ENCODE measurements at regions not wholly inside any gene's neighbourhood (a gene's known extent, or its start where the extent isn't known, plus 50 kb on each side); places are given as distances from the start of the nearest gene placed in this dataset.

DNA sequence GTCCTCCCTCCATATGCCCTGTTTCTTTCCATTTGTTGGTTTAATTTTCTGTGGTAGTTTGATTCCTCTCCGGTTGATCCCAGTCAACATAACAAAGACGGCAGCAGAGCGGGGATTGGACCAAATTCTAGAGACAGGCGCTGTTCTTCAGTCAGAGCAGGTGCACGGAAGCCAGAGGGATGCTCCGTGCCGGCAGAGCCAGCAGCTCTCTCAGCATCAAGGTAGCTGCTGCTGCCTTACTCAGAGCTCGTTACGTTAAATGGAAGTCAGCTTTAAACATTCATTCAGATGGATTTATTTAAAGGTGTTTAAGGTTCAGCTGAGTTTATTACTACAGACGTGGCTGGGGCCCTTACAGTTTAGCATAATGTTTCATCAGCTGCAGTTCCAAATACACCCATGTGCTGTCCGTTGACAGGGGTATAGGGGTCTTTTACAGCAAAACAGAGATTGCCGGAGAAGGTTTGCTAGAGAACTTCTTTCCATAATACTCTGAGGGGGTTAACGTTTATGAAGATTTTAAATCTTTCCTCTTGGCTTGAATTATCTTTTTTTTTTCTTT is 497.2 kb upstream of the PIK3C3 start:
- no peak for TF ChIP-seq MYC (IDR thresholded peaks at IDR 0.05; ENCODE audit: low read depth, low read length)
- TF ChIP-seq, protein P1, sequence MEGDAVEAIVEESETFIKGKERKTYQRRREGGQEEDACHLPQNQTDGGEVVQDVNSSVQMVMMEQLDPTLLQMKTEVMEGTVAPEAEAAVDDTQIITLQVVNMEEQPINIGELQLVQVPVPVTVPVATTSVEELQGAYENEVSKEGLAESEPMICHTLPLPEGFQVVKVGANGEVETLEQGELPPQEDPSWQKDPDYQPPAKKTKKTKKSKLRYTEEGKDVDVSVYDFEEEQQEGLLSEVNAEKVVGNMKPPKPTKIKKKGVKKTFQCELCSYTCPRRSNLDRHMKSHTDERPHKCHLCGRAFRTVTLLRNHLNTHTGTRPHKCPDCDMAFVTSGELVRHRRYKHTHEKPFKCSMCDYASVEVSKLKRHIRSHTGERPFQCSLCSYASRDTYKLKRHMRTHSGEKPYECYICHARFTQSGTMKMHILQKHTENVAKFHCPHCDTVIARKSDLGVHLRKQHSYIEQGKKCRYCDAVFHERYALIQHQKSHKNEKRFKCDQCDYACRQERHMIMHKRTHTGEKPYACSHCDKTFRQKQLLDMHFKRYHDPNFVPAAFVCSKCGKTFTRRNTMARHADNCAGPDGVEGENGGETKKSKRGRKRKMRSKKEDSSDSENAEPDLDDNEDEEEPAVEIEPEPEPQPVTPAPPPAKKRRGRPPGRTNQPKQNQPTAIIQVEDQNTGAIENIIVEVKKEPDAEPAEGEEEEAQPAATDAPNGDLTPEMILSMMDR (IDR thresholded peaks at IDR 0.05; ENCODE audit: extremely low read depth in 1 of 2, insufficient read depth in 1 of 2, low read depth in 1 of 2, low read length in 2 of 2): no peak

All from endothelial cell of umbilical vein (primary cell).